PC-9 (cell line): ENCODE measurements at regions not wholly inside any gene's neighbourhood (a gene's known extent, or its start where the extent isn't known, plus 50 kb on each side); places are given as distances from the start of the nearest gene placed in this dataset.
A peak's percentile ranks its signal among the peaks of the same experiment; 100 is the strongest.

ENCODE experiments used
- BruUV-seq: library from RNA; stranded (reverse); fragments of 400-500 nt; replicated peaks from 2 replicates; lab custom pipeline; 2021; lab: Mats Ljungman, UMichigan
- CTCF ChIA-PET: fragments of 300-600 bp; sonication (Branson Sonifier 250); formaldehyde crosslinking; loops from one replicate; lab custom pipeline; 2022; ENCODE audit warnings: antibody characterized with exemption; lab: Charles Lee
- POLR2A ChIA-PET: fragments of 300-600 bp; sonication (Branson Sonifier 250); formaldehyde crosslinking; loops from one replicate; lab custom pipeline; 2022; ENCODE audit warnings: antibody characterized with exemption; ENCODE audit not compliant: unreplicated experiment; lab: Charles Lee
- DNase-seq, 2 experiments: peaks; one replicate each; pipeline versions ENCODE4 v3.0.0 to v3.0.0-alpha.2; 2015 to 2022; ENCODE audit warnings: mixed read lengths in 1 of 2
- H2AFZ ChIP-seq: fragments of 200-600 bp; sonication (generic); 2 replicates; pipeline ENCODE4 v1.8.1; 2017; ENCODE audit warnings: antibody characterized with exemption
- H3F3A ChIP-seq: fragments of 200-600 bp; sonication (generic); 2 replicates; pipeline ENCODE4 v1.8.1; 2017; ENCODE audit warnings: antibody characterized with exemption, mild to moderate bottlenecking, low read depth; ENCODE audit not compliant: insufficient read depth
- H3K27ac ChIP-seq: fragments of 200-600 bp; sonication (generic); 2 replicates; pipeline ENCODE4 v1.6.1; 2016; ENCODE audit warnings: mixed run types
- H3K27me3 ChIP-seq: fragments of 200-600 bp; sonication (generic); 2 replicates; pipeline ENCODE4 v1.6.1; 2016; ENCODE audit warnings: low read depth, mixed run types; ENCODE audit not compliant: insufficient read depth
- H3K36me3 ChIP-seq: fragments of 200-600 bp; sonication (generic); 2 replicates; pipeline ENCODE4 v1.6.1; 2016; ENCODE audit warnings: low read depth, mixed run types
- H3K4me1 ChIP-seq: fragments of 200-600 bp; sonication (generic); replicated peaks from 2 replicates; pipeline ENCODE4 v1.6.1; 2016; ENCODE audit warnings: mixed run types; ENCODE audit not compliant: insufficient read depth
- H3K4me2 ChIP-seq: fragments of 200-600 bp; sonication (generic); 2 replicates; pipeline ENCODE4 v1.6.1; 2017; ENCODE audit warnings: mixed run types
- H3K4me3 ChIP-seq: fragments of 200-600 bp; sonication (generic); 2 replicates; pipeline ENCODE4 v1.6.1; 2016; ENCODE audit warnings: mixed run types
- H3K79me2 ChIP-seq: fragments of 200-600 bp; sonication (generic); 2 replicates; pipeline ENCODE4 v1.6.1; 2017; ENCODE audit warnings: low read depth, mixed run types
- H3K9me2 ChIP-seq: fragments of 200-600 bp; sonication (generic); 2 replicates; pipeline ENCODE4 v1.8.1; 2017; ENCODE audit warnings: mild to moderate bottlenecking; ENCODE audit not compliant: insufficient read depth
- H3K9me3 ChIP-seq: fragments of 200-600 bp; sonication (generic); 2 replicates; pipeline ENCODE4 v1.8.1; 2016; ENCODE audit warnings: low read depth; ENCODE audit not compliant: insufficient read depth
- H4K20me1 ChIP-seq: fragments of 200-600 bp; sonication (generic); 2 replicates; pipeline ENCODE4 v1.8.1; 2017; ENCODE audit not compliant: insufficient read depth
- CTCF ChIP-seq: fragments of 200-600 bp; sonication (generic); conservative IDR thresholded peaks from 2 replicates; pipeline ENCODE4 v1.6.1; 2017; ENCODE audit warnings: mixed run types, antibody characterized with exemption, mild to moderate bottlenecking, moderate library complexity
- EZH2 ChIP-seq: fragments of 200-600 bp; sonication (generic); IDR thresholded peaks from 2 replicates; pipeline ENCODE4 v1.8.0; 2017; ENCODE audit warnings: antibody characterized with exemption, low read depth
- intact Hi-C: fragments of 100-400 bp; cut with micrococcal nuclease; formaldehyde crosslinking; loops from one replicate; pipeline ENCODE4 v1.10.0; 2022; ENCODE audit not compliant: unreplicated experiment

GRCh38 chrX:81662381-81662780 lies 460.5 kb downstream of the SH3BGRL start:
- Histone ChIP-seq H3K4me2 (no peak overlapping the region), H3K4me1 (no peaks in the 10 kb centered on the region), H3K36me3 (no peaks in the 10 kb centered on the region), H3F3A (no peaks in the 10 kb centered on the region), H3K27me3 (no peaks in the 10 kb centered on the region), H3K4me3 (no peak overlapping the region), H2AFZ (no peak overlapping the region), H4K20me1 (no peaks in the 10 kb centered on the region), H3K79me2 (no peaks in the 10 kb centered on the region), H3K27ac (no peak overlapping the region), H3K9me2 (no peaks in the 10 kb centered on the region), H3K9me3 (no peaks in the 10 kb centered on the region)
- no peak for DNase-seq
- TF ChIP-seq CTCF (no peak), EZH2 (no peak)
- ChIA-PET CTCF (no interaction called here), POLR2A (no interaction called here)
- BruUV-seq: no TSS peak
- intact Hi-C loops: no loop called here

- no TSS peak for BruUV-seq
- H2AFZ ChIP-seq: no peak overlapping the region
- H3K27me3 ChIP-seq: no peaks in the 10 kb centered on the region
- no peaks in the 10 kb centered on the region for H3K9me2 ChIP-seq
- CTCF ChIA-PET: no interaction called here
- H3F3A ChIP-seq: no peaks in the 10 kb centered on the region
- H3K4me3 ChIP-seq: no peak overlapping the region
- H3K36me3 ChIP-seq: no peaks in the 10 kb centered on the region
- no peak for TF ChIP-seq EZH2
- TF ChIP-seq CTCF: no peak
- no peak overlapping the region for H3K4me2 ChIP-seq
- H3K4me1 ChIP-seq: no peaks in the 10 kb centered on the region
- intact Hi-C loops: no loop called here
- H4K20me1 ChIP-seq: no peaks in the 10 kb centered on the region
- peak in 1 of 2 experiments; percentile 35 for DNase-seq
- no peaks in the 10 kb centered on the region for H3K9me3 ChIP-seq
- POLR2A ChIA-PET: no interaction called here
- no peaks in the 10 kb centered on the region for H3K79me2 ChIP-seq
- H3K27ac ChIP-seq: no peak overlapping the region
Observed at GRCh38 chrX:81708487-81708886, 506.6 kb downstream of the SH3BGRL start.

- Histone ChIP-seq H4K20me1 (no peaks in the 10 kb centered on the region), H3K36me3 (no peaks in the 10 kb centered on the region), H3K4me3 (no peak overlapping the region), H3K27me3 (no peaks in the 10 kb centered on the region), H3K9me3 (no peaks in the 10 kb centered on the region), H3K9me2 (no peaks in the 10 kb centered on the region), H2AFZ (no peak overlapping the region), H3K79me2 (no peaks in the 10 kb centered on the region), H3K4me1 (no peaks in the 10 kb centered on the region), H3K4me2 (no peak overlapping the region), H3K27ac (no peak overlapping the region), H3F3A (no peaks in the 10 kb centered on the region)
- ChIA-PET POLR2A (no interaction called here), CTCF (no interaction called here)
- BruUV-seq: no TSS peak
- TF ChIP-seq CTCF (no peak), EZH2 (no peak)
- intact Hi-C loops: no loop called here
- no peak for DNase-seq
Observed at GRCh38 chrX:81728622-81729021, 526.7 kb downstream of the SH3BGRL start.
